HepG2 (cell line): ENCODE measurements at regions not wholly inside any gene's neighbourhood (a gene's known extent, or its start where the extent isn't known, plus 50 kb on each side); places are given as distances from the start of the nearest gene placed in this dataset.

ENCODE experiments used
- ARID2 ChIP-seq: sonication (generic); formaldehyde crosslinking; IDR thresholded peaks from 2 replicates; pipeline ENCODE4 v1.8.1; 2022; ENCODE audit warnings: mild to moderate bottlenecking, missing genetic modification reagents, borderline replicate concordance
- ERF ChIP-seq: IDR thresholded peaks from 2 replicates; pipeline ENCODE4 v1.6.1; 2018; ENCODE audit warnings: missing biosample characterization, missing genetic modification reagents
- FOSL1 ChIP-seq: sonication (generic); formaldehyde crosslinking; IDR thresholded peaks from 2 replicates; pipeline ENCODE4 v1.9.0; 2021; ENCODE audit warnings: missing genetic modification reagents, borderline replicate concordance
- JUNB ChIP-seq: sonication (generic); formaldehyde crosslinking; IDR thresholded peaks from 2 replicates; pipeline ENCODE4 v1.8.0; 2022; ENCODE audit warnings: missing genetic modification reagents, mild to moderate bottlenecking, borderline replicate concordance
- PTBP1 ChIP-seq: fragments of 200-400 bp; formaldehyde crosslinking; IDR thresholded peaks from 2 replicates; pipeline ENCODE4 v1.6.1; 2018; ENCODE audit warnings: low read length, low read depth; ENCODE audit not compliant: poor library complexity, severe bottlenecking
- RBM39 ChIP-seq: fragments of 200-400 bp; formaldehyde crosslinking; IDR thresholded peaks from one replicate; pipeline ENCODE4 v1.6.1; 2018; ENCODE audit warnings: antibody characterized with exemption, mild to moderate bottlenecking, low read depth, low read length; ENCODE audit not compliant: poor library complexity, severe bottlenecking
- SRF ChIP-seq: IDR thresholded peaks from 2 replicates; pipeline ENCODE4 v1.6.1; 2011; ENCODE audit warnings: mild to moderate bottlenecking, low read depth, low read length, moderate library complexity
- ZNF275 ChIP-seq: sonication (generic); formaldehyde crosslinking; IDR thresholded peaks from 2 replicates; pipeline ENCODE4 v1.8.0; 2022; ENCODE audit warnings: missing genetic modification reagents, mild to moderate bottlenecking, inconsistent platforms, borderline replicate concordance
- TF ChIP-seq, protein P1 (sequence below): sonication (generic); formaldehyde crosslinking; IDR thresholded peaks from 2 replicates; pipeline ENCODE4 v1.5.0; 2020; ENCODE audit warnings: mild to moderate bottlenecking, missing genetic modification reagents, moderate library complexity
- TF ChIP-seq, protein P2 (sequence below): sonication (generic); formaldehyde crosslinking; IDR thresholded peaks from 2 replicates; pipeline ENCODE4 v1.4.0; 2020; ENCODE audit warnings: low read depth, mild to moderate bottlenecking, missing genetic modification reagents
- TF ChIP-seq, protein P3 (sequence below), 2 experiments: sonication (generic) in 1 of 2; formaldehyde crosslinking in 1 of 2; IDR thresholded peaks; 2 replicates each; pipeline versions ENCODE4 v1.5.1 to v1.6.1; 2011 to 2020; ENCODE audit warnings: borderline replicate concordance in 1 of 2, low read depth in 1 of 2, low read length in 1 of 2, mild to moderate bottlenecking in 1 of 2, missing genetic modification reagents in 1 of 2, moderate library complexity in 1 of 2

- TF ChIP-seq JUNB (CRISPR knock-in tag) (no peak), ARID2 (CRISPR knock-in tag) (no peak), SRF (no peak), FOSL1 (CRISPR knock-in tag) (no peak), RBM39 (no peak), ZNF275 (CRISPR knock-in tag) (no peak), ERF (CRISPR knock-in tag) (no peak), PTBP1 (no peak)
- TF ChIP-seq, protein P1, sequence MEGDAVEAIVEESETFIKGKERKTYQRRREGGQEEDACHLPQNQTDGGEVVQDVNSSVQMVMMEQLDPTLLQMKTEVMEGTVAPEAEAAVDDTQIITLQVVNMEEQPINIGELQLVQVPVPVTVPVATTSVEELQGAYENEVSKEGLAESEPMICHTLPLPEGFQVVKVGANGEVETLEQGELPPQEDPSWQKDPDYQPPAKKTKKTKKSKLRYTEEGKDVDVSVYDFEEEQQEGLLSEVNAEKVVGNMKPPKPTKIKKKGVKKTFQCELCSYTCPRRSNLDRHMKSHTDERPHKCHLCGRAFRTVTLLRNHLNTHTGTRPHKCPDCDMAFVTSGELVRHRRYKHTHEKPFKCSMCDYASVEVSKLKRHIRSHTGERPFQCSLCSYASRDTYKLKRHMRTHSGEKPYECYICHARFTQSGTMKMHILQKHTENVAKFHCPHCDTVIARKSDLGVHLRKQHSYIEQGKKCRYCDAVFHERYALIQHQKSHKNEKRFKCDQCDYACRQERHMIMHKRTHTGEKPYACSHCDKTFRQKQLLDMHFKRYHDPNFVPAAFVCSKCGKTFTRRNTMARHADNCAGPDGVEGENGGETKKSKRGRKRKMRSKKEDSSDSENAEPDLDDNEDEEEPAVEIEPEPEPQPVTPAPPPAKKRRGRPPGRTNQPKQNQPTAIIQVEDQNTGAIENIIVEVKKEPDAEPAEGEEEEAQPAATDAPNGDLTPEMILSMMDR (CRISPR knock-in tag): no peak
- TF ChIP-seq, protein P2, sequence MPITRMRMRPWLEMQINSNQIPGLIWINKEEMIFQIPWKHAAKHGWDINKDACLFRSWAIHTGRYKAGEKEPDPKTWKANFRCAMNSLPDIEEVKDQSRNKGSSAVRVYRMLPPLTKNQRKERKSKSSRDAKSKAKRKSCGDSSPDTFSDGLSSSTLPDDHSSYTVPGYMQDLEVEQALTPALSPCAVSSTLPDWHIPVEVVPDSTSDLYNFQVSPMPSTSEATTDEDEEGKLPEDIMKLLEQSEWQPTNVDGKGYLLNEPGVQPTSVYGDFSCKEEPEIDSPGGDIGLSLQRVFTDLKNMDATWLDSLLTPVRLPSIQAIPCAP (CRISPR knock-in tag): no peak
- TF ChIP-seq, protein P3, sequence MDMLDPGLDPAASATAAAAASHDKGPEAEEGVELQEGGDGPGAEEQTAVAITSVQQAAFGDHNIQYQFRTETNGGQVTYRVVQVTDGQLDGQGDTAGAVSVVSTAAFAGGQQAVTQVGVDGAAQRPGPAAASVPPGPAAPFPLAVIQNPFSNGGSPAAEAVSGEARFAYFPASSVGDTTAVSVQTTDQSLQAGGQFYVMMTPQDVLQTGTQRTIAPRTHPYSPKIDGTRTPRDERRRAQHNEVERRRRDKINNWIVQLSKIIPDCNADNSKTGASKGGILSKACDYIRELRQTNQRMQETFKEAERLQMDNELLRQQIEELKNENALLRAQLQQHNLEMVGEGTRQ (IDR thresholded peaks at IDR 0.05; ENCODE audit: low read depth, low read length): no peak
- TF ChIP-seq, protein P3 (CRISPR knock-in tag; IDR thresholded peaks at IDR 0.05; ENCODE audit: borderline replicate concordance): no peak
These were observed 165.7 kb downstream of the CEMIP2 start for GRCh38 chr9:71602652-71603051.
